ENCODE measurements at regions not wholly inside any gene's neighbourhood (a gene's known extent, or its start where the extent isn't known, plus 50 kb on each side); places are given as distances from the start of the nearest gene placed in this dataset.

- TF ChIP-seq, protein P1, sequence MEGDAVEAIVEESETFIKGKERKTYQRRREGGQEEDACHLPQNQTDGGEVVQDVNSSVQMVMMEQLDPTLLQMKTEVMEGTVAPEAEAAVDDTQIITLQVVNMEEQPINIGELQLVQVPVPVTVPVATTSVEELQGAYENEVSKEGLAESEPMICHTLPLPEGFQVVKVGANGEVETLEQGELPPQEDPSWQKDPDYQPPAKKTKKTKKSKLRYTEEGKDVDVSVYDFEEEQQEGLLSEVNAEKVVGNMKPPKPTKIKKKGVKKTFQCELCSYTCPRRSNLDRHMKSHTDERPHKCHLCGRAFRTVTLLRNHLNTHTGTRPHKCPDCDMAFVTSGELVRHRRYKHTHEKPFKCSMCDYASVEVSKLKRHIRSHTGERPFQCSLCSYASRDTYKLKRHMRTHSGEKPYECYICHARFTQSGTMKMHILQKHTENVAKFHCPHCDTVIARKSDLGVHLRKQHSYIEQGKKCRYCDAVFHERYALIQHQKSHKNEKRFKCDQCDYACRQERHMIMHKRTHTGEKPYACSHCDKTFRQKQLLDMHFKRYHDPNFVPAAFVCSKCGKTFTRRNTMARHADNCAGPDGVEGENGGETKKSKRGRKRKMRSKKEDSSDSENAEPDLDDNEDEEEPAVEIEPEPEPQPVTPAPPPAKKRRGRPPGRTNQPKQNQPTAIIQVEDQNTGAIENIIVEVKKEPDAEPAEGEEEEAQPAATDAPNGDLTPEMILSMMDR (IDR thresholded peaks at IDR 0.05) = no peak
- no peak for TF ChIP-seq POLR2A (IDR thresholded peaks at IDR 0.05)
Observed at GRCh38 chr1:104084380-104084779, 334.7 kb downstream of the AMY1C start.
